ENCODE measurements at regions not wholly inside any gene's neighbourhood (a gene's known extent, or its start where the extent isn't known, plus 50 kb on each side); places are given as distances from the start of the nearest gene placed in this dataset.
"Not testable (repeated sequence)": the region's sequence is repeated elsewhere in the genome, so short reads cannot be mapped to it uniquely, and the experiment has no call there.

GRCh38 chr1:120478400-120478799 is 63.6 kb downstream of the NBPF8 start:
- H3K9me1 ChIP-seq (ENCODE audit: insufficient read depth, low read length); H2AK9ac ChIP-seq (replicated peaks; ENCODE audit: low read depth, low read length, poor library complexity); H2BK20ac ChIP-seq (ENCODE audit: low read depth, low read length); H2BK5ac ChIP-seq (ENCODE audit: low read depth, low read length, poor library complexity, severe bottlenecking); intact Hi-C loops (cut with micrococcal nuclease); H4K20me1 ChIP-seq (ENCODE audit: insufficient read depth, low read length); H3K4me1 ChIP-seq (ENCODE audit: control insufficient read depth, insufficient read depth, low read length); dilution Hi-C loops (cut with HindIII; ENCODE audit: low sequenced_read_pairs, unreplicated experiment); H2BK120ac ChIP-seq (ENCODE audit: low read depth, low read length); H3K56ac ChIP-seq (ENCODE audit: extremely low read depth, insufficient read depth, low read length); in situ Hi-C loops (cut with MboI; ENCODE audit: low sequenced_read_pairs); H2AFZ ChIP-seq (replicated peaks; ENCODE audit: low read length, poor library complexity); H3K9ac ChIP-seq (ENCODE audit: low read depth, low read length); H3K14ac ChIP-seq (replicated peaks; ENCODE audit: low read depth, low read length); H3K9me3 ChIP-seq (ENCODE audit: control insufficient read depth, insufficient read depth, low read length); POLR2A ChIA-PET (ENCODE audit: unreplicated experiment); H3K36me3 ChIP-seq (ENCODE audit: control insufficient read depth, insufficient read depth, low read length); H3K4me2 ChIP-seq (ENCODE audit: low read depth, low read length); ATAC-seq (ENCODE audit: low read depth); H3K18ac ChIP-seq (ENCODE audit: low read depth, low read length); H2AK5ac ChIP-seq (ENCODE audit: low read depth, low read length); BruUV-seq (replicated peaks); H3K4me3 ChIP-seq (ENCODE audit: insufficient read depth, low read depth, low read length); H3K79me1 ChIP-seq (ENCODE audit: low read depth in 1 of 2, low read length in 2 of 2); H3K27me3 ChIP-seq (ENCODE audit: control insufficient read depth, insufficient read depth, low read length); H3K23ac ChIP-seq (ENCODE audit: low read depth, low read length); DNase-seq; H4K5ac ChIP-seq (ENCODE audit: low read depth, low read length); H3K27ac ChIP-seq (ENCODE audit: insufficient read depth, low read length); H3K4ac ChIP-seq (ENCODE audit: low read depth, low read length); H4K8ac ChIP-seq (ENCODE audit: low read depth in 2 of 2, low read length in 2 of 2); CTCF ChIA-PET; H2BK15ac ChIP-seq (ENCODE audit: low read depth, low read length); H4K91ac ChIP-seq (ENCODE audit: insufficient read depth, low read depth, low read length): not testable (repeated sequence)
- no CpG with 5 or more reads among the region's 5 CpGs for WGBS, 2 experiments (ENCODE audit: extremely low coverage in 2 of 2, insufficient read length in 1 of 2)

- H3K36me3 ChIP-seq (ENCODE audit: control insufficient read depth, insufficient read depth, low read length); DNase-seq; H3K18ac ChIP-seq (ENCODE audit: low read depth, low read length); H3K4me1 ChIP-seq (ENCODE audit: control insufficient read depth, insufficient read depth, low read length); ATAC-seq (ENCODE audit: low read depth); BruUV-seq (replicated peaks); H2AFZ ChIP-seq (replicated peaks; ENCODE audit: low read length, poor library complexity); H3K79me1 ChIP-seq (ENCODE audit: low read depth in 1 of 2, low read length in 2 of 2); H3K27ac ChIP-seq (ENCODE audit: insufficient read depth, low read length); H3K14ac ChIP-seq (replicated peaks; ENCODE audit: low read depth, low read length); H2AK5ac ChIP-seq (ENCODE audit: low read depth, low read length); H2BK15ac ChIP-seq (ENCODE audit: low read depth, low read length); H3K9ac ChIP-seq (ENCODE audit: low read depth, low read length); H4K8ac ChIP-seq (ENCODE audit: low read depth in 2 of 2, low read length in 2 of 2); H3K4me3 ChIP-seq (ENCODE audit: insufficient read depth, low read depth, low read length); H3K4ac ChIP-seq (ENCODE audit: low read depth, low read length); intact Hi-C loops (cut with micrococcal nuclease); dilution Hi-C loops (cut with HindIII; ENCODE audit: low sequenced_read_pairs, unreplicated experiment); H2BK5ac ChIP-seq (ENCODE audit: low read depth, low read length, poor library complexity, severe bottlenecking); H2AK9ac ChIP-seq (replicated peaks; ENCODE audit: low read depth, low read length, poor library complexity); H2BK120ac ChIP-seq (ENCODE audit: low read depth, low read length); H4K5ac ChIP-seq (ENCODE audit: low read depth, low read length); H2BK20ac ChIP-seq (ENCODE audit: low read depth, low read length); CTCF ChIA-PET; H3K27me3 ChIP-seq (ENCODE audit: control insufficient read depth, insufficient read depth, low read length); H4K20me1 ChIP-seq (ENCODE audit: insufficient read depth, low read length); in situ Hi-C loops (cut with MboI; ENCODE audit: low sequenced_read_pairs); H3K4me2 ChIP-seq (ENCODE audit: low read depth, low read length); POLR2A ChIA-PET (ENCODE audit: unreplicated experiment); H3K9me3 ChIP-seq (ENCODE audit: control insufficient read depth, insufficient read depth, low read length); H3K56ac ChIP-seq (ENCODE audit: extremely low read depth, insufficient read depth, low read length); H3K9me1 ChIP-seq (ENCODE audit: insufficient read depth, low read length); H3K23ac ChIP-seq (ENCODE audit: low read depth, low read length); H4K91ac ChIP-seq (ENCODE audit: insufficient read depth, low read depth, low read length): not testable (repeated sequence)
- no CpG with 5 or more reads among the region's 2 CpGs for WGBS, 2 experiments (ENCODE audit: extremely low coverage in 2 of 2, insufficient read length in 1 of 2)
Observed at GRCh38 chr1:120487542-120487941, 72.7 kb downstream of the NBPF8 start.

Measured in IMR-90 (cell line).